ENCODE measurements at regions not wholly inside any gene's neighbourhood (a gene's known extent, or its start where the extent isn't known, plus 50 kb on each side); places are given as distances from the start of the nearest gene placed in this dataset.

DNA sequence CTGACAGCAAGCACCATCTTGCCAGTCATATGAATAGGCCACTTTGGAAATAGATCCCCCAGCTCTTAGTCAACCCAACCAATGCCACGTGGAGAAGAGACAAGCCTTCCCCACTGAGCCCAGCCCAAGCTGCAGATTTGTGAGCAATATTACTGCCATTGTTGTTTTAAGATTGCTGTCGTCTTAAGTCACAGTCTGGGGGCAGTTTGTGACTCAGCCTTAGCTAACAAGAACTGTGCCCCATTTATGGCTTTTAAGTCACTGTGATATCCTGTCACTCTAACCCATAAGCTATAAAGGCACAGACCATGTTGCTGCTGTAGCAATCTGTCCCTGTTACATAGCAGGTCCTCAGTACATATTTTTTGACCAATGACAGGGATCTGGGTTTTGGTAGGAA lies 464.2 kb downstream of the MED13L start:
- no peak for TF ChIP-seq CTCF (IDR thresholded peaks at IDR 0.05)
- TF ChIP-seq POLR2A (IDR thresholded peaks at IDR 0.05) = no peak

Data from Peyer's patch (tissue), 4 donors.